HCT116 (cell line): ENCODE measurements at regions not wholly inside any gene's neighbourhood (a gene's known extent, or its start where the extent isn't known, plus 50 kb on each side); places are given as distances from the start of the nearest gene placed in this dataset.

Source experiments
- ATAC-seq: fragments of 200-7000 bp; cut with Tn5 transposase; 2 replicates; pipeline ENCODE4 v1.9.1; 2020; ENCODE audit warnings: mild to moderate bottlenecking, moderate library complexity
- BruUV-seq: library from RNA; stranded (reverse); fragments of 400-500 nt; replicated peaks from 2 replicates; lab custom pipeline; 2021; lab: Mats Ljungman, UMichigan
- CTCF ChIA-PET: fragments of 300-600 bp; sonication (Branson Sonifier 250); formaldehyde crosslinking; loops from one replicate; lab custom pipeline; 2021; ENCODE audit warnings: antibody characterized with exemption; lab: Charles Lee
- POLR2A ChIA-PET: fragments of 300-600, 350-600 bp; sonication (Branson Sonifier 250); formaldehyde crosslinking; loops from one replicate; lab custom pipeline; 2021; ENCODE audit warnings: antibody characterized with exemption; lab: Charles Lee
- RAD21 ChIA-PET, 2 experiments: fragments of 300-600 bp; sonication (Branson Sonifier 250); formaldehyde crosslinking; loops; one replicate each; lab custom pipeline; 2023; ENCODE audit warnings: low total read pairs in 2 of 2; ENCODE audit not compliant: uncharacterized antibody in 2 of 2, unreplicated experiment in 2 of 2, low non-redundant PET in 1 of 2; lab: Charles Lee
- DNase-seq: peaks from one replicate; pipeline ENCODE4 v3.0.0-alpha.2; 2010; ENCODE audit warnings: low read depth, low spot score
- H2AFZ ChIP-seq: fragments of 200-600 bp; shearing (Covaris generic), sonication (generic); 2 replicates; pipeline ENCODE4 v1.6.1; 2017; ENCODE audit warnings: low read depth, mixed run types, mixed read lengths, antibody characterized with exemption, low read length; ENCODE audit not compliant: poor library complexity, severe bottlenecking
- H3K27ac ChIP-seq: 2 replicates; pipeline ENCODE4 v1.5.1; 2012; ENCODE audit warnings: low read depth, low read length
- H3K27me3 ChIP-seq: fragments of 200-600 bp; sonication (generic); 2 replicates; pipeline ENCODE4 v1.6.1; 2016; ENCODE audit warnings: mixed run types, low read length, mixed read lengths; ENCODE audit not compliant: insufficient read depth
- H3K36me3 ChIP-seq, 2 experiments: fragments of 200-500 bp in 1 of 2; fragments of 200-600 bp in 1 of 2; sonication (Bioruptor generic) in 1 of 2; sonication (generic) in 1 of 2; 2 replicates each; pipeline versions ENCODE4 v1.5.1 to v1.6.1; 2014 to 2016; ENCODE audit warnings: low read length in 2 of 2, inconsistent platforms in 1 of 2, mixed read lengths in 1 of 2, mixed run types in 1 of 2; ENCODE audit not compliant: insufficient read depth in 2 of 2, control insufficient read depth in 1 of 2
- H3K4me1 ChIP-seq, 2 experiments: fragments of 200-600 bp in 1 of 2; sonication (generic) in 1 of 2; 2 replicates each; pipeline versions ENCODE4 v1.5.1 to v1.6.1; 2012 to 2017; ENCODE audit warnings: low read length in 2 of 2, inconsistent platforms in 1 of 2, mild to moderate bottlenecking in 1 of 2, mixed read lengths in 1 of 2, mixed run types in 1 of 2, moderate library complexity in 1 of 2; ENCODE audit not compliant: insufficient read depth in 2 of 2, control insufficient read depth in 1 of 2
- H3K4me2 ChIP-seq: fragments of 200-600 bp; sonication (generic); 2 replicates; pipeline ENCODE4 v1.6.1; 2017; ENCODE audit warnings: mixed run types, low read length, mixed read lengths
- H3K4me3 ChIP-seq, 2 experiments: fragments of 200-600 bp in 1 of 2; sonication (generic) in 1 of 2; replicated peaks in 1 of 2; 2 replicates each; pipeline ENCODE4 v1.5.1; 2011 to 2016; ENCODE audit warnings: low read length in 2 of 2, control low read depth in 1 of 2, low read depth in 1 of 2, mild to moderate bottlenecking in 1 of 2, mixed read lengths in 1 of 2, mixed run types in 1 of 2
- H3K79me2 ChIP-seq: fragments of 200-600 bp; sonication (generic); 2 replicates; pipeline ENCODE4 v1.6.1; 2017; ENCODE audit warnings: mild to moderate bottlenecking, mixed run types, low read length, moderate library complexity, mixed read lengths; ENCODE audit not compliant: insufficient read depth
- H3K9ac ChIP-seq: fragments of 200-600 bp; sonication (generic); 2 replicates; pipeline ENCODE4 v1.6.1; 2016; ENCODE audit warnings: low read length, mixed read lengths
- H3K9me2 ChIP-seq: fragments of 200-600 bp; sonication (generic), shearing (Covaris generic); 2 replicates; pipeline ENCODE4 v1.6.1; 2017; ENCODE audit warnings: mixed run types, mild to moderate bottlenecking, moderate library complexity; ENCODE audit not compliant: insufficient read depth
- H3K9me3 ChIP-seq, 2 experiments: fragments of 200-500 bp in 1 of 2; fragments of 200-600 bp in 1 of 2; sonication (Bioruptor generic) in 1 of 2; sonication (generic) in 1 of 2; 2 replicates each; pipeline ENCODE4 v1.6.1; 2014 to 2017; ENCODE audit warnings: low read length in 2 of 2, mixed read lengths in 2 of 2, inconsistent platforms in 1 of 2, low read depth in 1 of 2, mild to moderate bottlenecking in 1 of 2, mixed run types in 1 of 2, moderate library complexity in 1 of 2; ENCODE audit not compliant: control insufficient read depth in 1 of 2, insufficient read depth in 1 of 2
- H4K20me1 ChIP-seq: fragments of 200-600 bp; sonication (generic), shearing (Covaris generic); 2 replicates; pipeline ENCODE4 v1.6.1; 2017; ENCODE audit warnings: mixed run types, mild to moderate bottlenecking, moderate library complexity; ENCODE audit not compliant: insufficient read depth
- EGR1 ChIP-seq: IDR thresholded peaks from 2 replicates; pipeline ENCODE4 v1.6.1; 2012; ENCODE audit warnings: low read depth
- ELF1 ChIP-seq: IDR thresholded peaks from 2 replicates; pipeline ENCODE4 v1.6.1; 2012; ENCODE audit warnings: low read depth, borderline replicate concordance
- EZH2 ChIP-seq: fragments of 200-600 bp; sonication (generic); IDR thresholded peaks from 2 replicates; pipeline ENCODE4 v1.6.1; 2017; ENCODE audit warnings: antibody characterized with exemption, mixed run types
- EZH2phosphoT487 ChIP-seq: fragments of 200-600 bp; IDR thresholded peaks from 2 replicates; pipeline ENCODE4 v1.6.1; 2018; ENCODE audit warnings: antibody characterized with exemption, borderline replicate concordance
- FOSL1 ChIP-seq: IDR thresholded peaks from 2 replicates; pipeline ENCODE4 v1.6.1; 2012; ENCODE audit warnings: low read depth
- RAD21 ChIP-seq: IDR thresholded peaks from 2 replicates; pipeline ENCODE4 v1.6.1; 2012; ENCODE audit warnings: low read depth, mild to moderate bottlenecking
- SIN3A ChIP-seq: IDR thresholded peaks from 2 replicates; pipeline ENCODE4 v1.6.1; 2012; ENCODE audit warnings: low read depth
- intact Hi-C: fragments of 100-400 bp; cut with micrococcal nuclease; formaldehyde crosslinking; loops from 2 replicates; pipeline ENCODE4 v1.10.0; 2022

GRCh38 chr5:56493766-56494165, 260.6 kb upstream of the ANKRD55 start:
- ATAC-seq (no peak), DNase-seq (no peak)
- H3K9me2 ChIP-seq, result no peaks in the 10 kb centered on the region
- peaks cover 0 to 15% of the 10 kb centered on the region in 2 experiments; a peak in 3 of 4 replicates for H3K4me1 ChIP-seq
- RAD21 ChIA-PET, result no interaction called here
- POLR2A ChIA-PET, result no interaction called here
- H3K36me3 ChIP-seq, result no peaks in the 10 kb centered on the region
- H3K27me3 ChIP-seq, result no peaks in the 10 kb centered on the region
- no peak overlapping the region for H3K4me3 ChIP-seq
- no peak overlapping the region for H3K9ac ChIP-seq
- CTCF ChIA-PET, result no interaction called here
- no peak overlapping the region for H3K4me2 ChIP-seq
- no peaks in the 10 kb centered on the region for H4K20me1 ChIP-seq
- H2AFZ ChIP-seq, result no peak overlapping the region
- intact Hi-C loops, result no loop called here
- H3K79me2 ChIP-seq, result no peaks in the 10 kb centered on the region
- no peaks in the 10 kb centered on the region for H3K9me3 ChIP-seq
- TF ChIP-seq ELF1 (no peak), EZH2 (no peak)
- no TSS peak for BruUV-seq
- no peak overlapping the region for H3K27ac ChIP-seq

GRCh38 chr5:56493308-56493707, 260.2 kb upstream of the ANKRD55 start:
- no peaks in the 10 kb centered on the region for H3K27me3 ChIP-seq
- POLR2A ChIA-PET, result no interaction called here
- no peaks in the 10 kb centered on the region for H4K20me1 ChIP-seq
- RAD21 ChIA-PET, result no interaction called here
- TF ChIP-seq FOSL1, result no peak
- TF ChIP-seq EZH2, result no peak
- TF ChIP-seq RAD21, result no peak
- TF ChIP-seq SIN3A, result no peak
- TF ChIP-seq EZH2phosphoT487, result no peak
- TF ChIP-seq EGR1, result no peak
- no peaks in the 10 kb centered on the region for H3K79me2 ChIP-seq
- H2AFZ ChIP-seq, result no peak overlapping the region
- BruUV-seq, result no TSS peak
- no peak overlapping the region for H3K4me3 ChIP-seq
- no peaks in the 10 kb centered on the region for H3K9me2 ChIP-seq
- peaks cover 0 to 15% of the 10 kb centered on the region in 2 experiments; a peak in 3 of 4 replicates for H3K4me1 ChIP-seq
- intact Hi-C loops, result no loop called here
- CTCF ChIA-PET, result interaction anchor here (1.0 kb wide), 1 partner anchor 345 kb away, joined by 3 read pairs; no protein-coding TSS in a partner anchor
- ATAC-seq (no peak), DNase-seq (no peak)
- H3K9me3 ChIP-seq, result no peaks in the 10 kb centered on the region
- H3K27ac ChIP-seq, result no peak overlapping the region
- no peak overlapping the region for H3K9ac ChIP-seq
- H3K36me3 ChIP-seq, result no peaks in the 10 kb centered on the region
- H3K4me2 ChIP-seq, result no peak overlapping the region
